Muscle layer of duodenum (tissue), 2 donors: ENCODE measurements at regions not wholly inside any gene's neighbourhood (a gene's known extent, or its start where the extent isn't known, plus 50 kb on each side); places are given as distances from the start of the nearest gene placed in this dataset.
"Not testable (repeated sequence)": the region's sequence is repeated elsewhere in the genome, so short reads cannot be mapped to it uniquely, and the experiment has no call there.

Experiments
- H3K27ac ChIP-seq: one replicate; pipeline ENCODE4 v1.7.0; 2013; ENCODE audit warnings: mild to moderate bottlenecking, low read length
- H3K27me3 ChIP-seq: one replicate; pipeline ENCODE4 v1.7.0; 2013; ENCODE audit warnings: low read depth, mild to moderate bottlenecking, control low read depth, low read length
- H3K36me3 ChIP-seq, 2 donors: one replicate each; pipeline ENCODE4 v1.7.0; 2013; ENCODE audit warnings: low read length in 2 of 2, control low read depth in 1 of 2, mild to moderate bottlenecking in 1 of 2; ENCODE audit not compliant: insufficient read depth in 2 of 2, control insufficient read depth in 1 of 2
- H3K4me1 ChIP-seq, 2 donors: one replicate each; pipeline ENCODE4 v1.7.0; 2013; ENCODE audit warnings: low read length in 2 of 2, mild to moderate bottlenecking in 2 of 2, control low read depth in 1 of 2, moderate library complexity in 1 of 2; ENCODE audit not compliant: insufficient read depth in 2 of 2, control insufficient read depth in 1 of 2
- H3K4me3 ChIP-seq, 2 donors: one replicate each; pipeline ENCODE4 v1.7.0; 2013; ENCODE audit warnings: low read length in 2 of 2, low read depth in 1 of 2, mild to moderate bottlenecking in 1 of 2
- H3K9me3 ChIP-seq, 2 donors: one replicate each; pipeline ENCODE4 v1.7.0; 2013; ENCODE audit warnings: low read length in 2 of 2, control low read depth in 1 of 2, mild to moderate bottlenecking in 1 of 2; ENCODE audit not compliant: control insufficient read depth in 1 of 2
- donor health status: healthy.

DNA sequence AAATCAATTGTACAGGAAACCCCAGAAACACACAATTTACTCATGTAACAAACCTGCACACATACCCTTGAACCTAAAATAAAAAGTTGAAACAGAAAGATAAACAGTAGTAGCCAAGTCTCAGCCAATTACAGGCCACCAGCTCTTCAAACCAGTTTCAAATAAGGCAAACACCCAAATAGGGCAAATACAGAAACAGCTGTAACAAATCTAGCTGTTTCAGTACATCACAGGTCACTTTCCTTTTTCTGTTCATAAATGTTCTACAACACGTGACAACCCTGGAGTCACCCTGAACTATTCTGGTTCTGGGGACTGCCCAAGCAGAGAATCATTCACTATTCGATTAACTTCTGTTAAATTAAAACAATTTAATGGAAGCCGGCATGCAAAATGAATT lies 329.0 kb downstream of the GJA1 start:
- H3K27me3 ChIP-seq = no peaks in the 10 kb centered on the region

DNA sequence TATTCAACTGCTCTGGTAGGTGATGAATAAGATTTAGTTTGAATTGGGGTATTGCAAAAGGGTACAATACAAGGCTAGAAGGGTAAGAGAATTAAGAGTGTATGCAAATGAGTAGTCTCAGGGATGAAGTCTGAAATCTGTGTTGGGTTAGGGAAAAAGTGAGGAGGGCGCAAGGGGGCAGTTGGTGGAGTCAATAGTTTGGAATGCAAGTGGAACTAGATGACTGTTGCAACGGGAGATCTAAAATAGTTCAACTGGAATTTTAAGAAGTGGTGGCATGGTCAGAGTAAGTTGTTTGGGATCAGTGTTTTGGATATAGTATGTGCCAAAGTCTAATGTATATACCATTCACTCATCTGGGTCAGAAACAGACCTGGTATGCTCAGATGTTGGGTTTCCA lies 329.6 kb downstream of the GJA1 start:
- Histone ChIP-seq H3K27ac (no peak overlapping the region), H3K36me3 (no peaks in the 10 kb centered on the region), H3K27me3 (no peaks in the 10 kb centered on the region), H3K9me3 (no peaks in the 10 kb centered on the region), H3K4me3 (no peak overlapping the region), H3K4me1 (peaks cover 0 to 7% of the 10 kb centered on the region in 2 donors)

More for the DNA sequence above, 329.0 kb downstream of the GJA1 start:
- Histone ChIP-seq H3K9me3 (no peaks in the 10 kb centered on the region), H3K4me3 (no peak overlapping the region), H3K4me1 (peaks cover 0 to 7% of the 10 kb centered on the region in 2 donors), H3K36me3 (no peaks in the 10 kb centered on the region), H3K27ac (no peak overlapping the region)

DNA sequence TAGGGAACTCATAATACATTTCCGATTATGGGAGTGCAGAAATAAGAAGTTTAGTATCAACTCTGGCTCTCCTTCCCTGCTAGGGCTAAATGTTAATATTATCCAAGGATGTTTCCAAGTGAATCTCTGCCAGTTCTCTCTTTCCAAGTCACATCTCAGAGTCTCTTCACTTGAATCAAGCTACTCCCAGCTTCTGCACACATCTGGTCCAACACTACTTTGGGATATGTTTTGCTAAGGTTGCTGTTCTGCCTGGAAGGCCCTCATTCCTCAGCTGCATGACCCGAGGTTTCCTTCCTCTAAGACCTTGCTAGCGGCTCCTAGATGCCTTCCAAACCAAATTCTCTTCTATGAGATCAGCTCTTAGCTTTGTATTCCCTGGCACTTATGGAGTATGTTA lies 331.8 kb downstream of the GJA1 start:
- Histone ChIP-seq H3K9me3 (no peaks in the 10 kb centered on the region), H3K4me1 (peaks cover 0 to 7% of the 10 kb centered on the region in 2 donors), H3K27me3 (no peaks in the 10 kb centered on the region), H3K4me3 (no peak overlapping the region), H3K27ac (no peak overlapping the region), H3K36me3 (no peaks in the 10 kb centered on the region)

DNA sequence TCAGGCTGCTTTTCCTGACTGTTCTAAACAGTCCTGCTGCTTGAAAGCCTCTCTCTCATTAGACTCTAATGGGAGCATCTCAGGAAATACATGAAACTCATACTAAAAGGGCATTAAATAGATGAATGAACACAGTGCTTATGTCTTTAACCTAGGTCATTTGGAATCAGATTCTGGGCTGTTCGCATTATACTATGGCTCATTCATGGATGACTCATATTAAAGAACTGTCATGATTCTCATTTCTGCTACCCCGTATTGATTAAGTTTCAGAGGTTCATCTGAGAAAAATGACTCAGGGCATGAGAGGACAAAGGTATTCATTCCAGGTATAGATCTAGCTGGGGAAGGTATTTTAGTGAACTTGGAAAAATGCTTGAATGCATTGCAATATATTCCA lies 335.5 kb downstream of the GJA1 start:
- Histone ChIP-seq H3K27me3 (no peaks in the 10 kb centered on the region), H3K4me1 (peaks cover 0 to 7% of the 10 kb centered on the region in 2 donors), H3K9me3 (no peaks in the 10 kb centered on the region), H3K27ac (no peak overlapping the region), H3K36me3 (no peaks in the 10 kb centered on the region), H3K4me3 (no peak overlapping the region)

DNA sequence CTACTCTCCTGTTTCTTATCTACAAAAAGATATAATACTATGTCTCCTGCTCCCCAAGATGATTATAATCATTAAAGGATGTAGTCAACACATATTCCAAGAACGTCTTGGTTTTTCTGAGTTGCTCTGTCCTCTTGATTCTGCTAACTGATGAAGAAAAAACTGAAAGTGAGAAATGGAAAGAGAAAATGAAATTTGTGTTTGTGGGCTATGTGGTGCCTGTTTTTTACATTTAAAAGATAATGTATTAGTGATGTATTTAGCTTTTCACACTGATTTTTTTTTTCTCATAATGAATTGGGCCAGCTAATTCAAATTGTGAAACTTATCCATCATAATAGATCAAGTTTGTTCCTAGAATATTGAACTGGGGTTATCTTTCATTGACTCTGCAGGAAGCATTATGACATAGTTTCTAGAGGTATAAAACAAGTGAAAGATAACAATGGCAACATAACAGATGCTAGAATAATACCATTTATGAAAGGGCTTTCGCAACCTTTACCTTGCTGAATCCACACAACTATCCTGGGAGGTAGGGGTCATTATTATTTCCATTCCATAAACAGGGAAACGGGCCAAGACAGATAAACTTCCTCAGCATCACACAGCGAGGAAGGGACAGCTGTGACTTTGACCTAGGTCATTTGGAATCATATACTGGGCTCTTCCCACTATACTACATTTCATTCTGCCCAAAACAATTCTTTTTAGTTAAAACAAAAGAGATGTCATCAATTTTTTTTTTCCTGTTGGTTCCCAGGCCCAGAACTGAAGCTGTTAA lies 336.7 kb downstream of the GJA1 start:
- Histone ChIP-seq H3K36me3 (no peaks in the 10 kb centered on the region), H3K4me3 (no peak overlapping the region), H3K9me3 (no peaks in the 10 kb centered on the region), H3K27me3 (no peaks in the 10 kb centered on the region), H3K27ac (no peak overlapping the region), H3K4me1 (peaks cover 0 to 4% of the 10 kb centered on the region in 2 donors)

DNA sequence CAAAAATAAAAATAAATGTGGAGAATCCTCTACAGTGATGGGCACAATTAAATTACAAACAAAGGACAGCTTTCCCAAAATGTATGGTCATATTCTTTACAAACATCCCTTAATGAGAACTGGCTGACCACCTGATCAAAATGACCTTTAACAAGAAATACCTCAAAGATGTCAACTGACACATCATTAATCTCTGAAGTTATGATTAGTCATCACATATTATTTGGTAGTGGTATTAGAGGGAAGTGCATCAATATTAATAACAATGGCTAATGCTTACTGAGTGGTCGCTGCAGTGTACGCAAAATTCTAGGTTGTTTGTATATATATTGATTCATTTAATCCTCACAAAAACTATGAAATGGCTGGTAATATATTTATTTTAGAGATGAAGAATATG lies 340.6 kb downstream of the GJA1 start:
- no peaks in the 10 kb centered on the region for H3K27me3 ChIP-seq
- H3K4me1 ChIP-seq = no peaks in the 10 kb centered on the region
- no peaks in the 10 kb centered on the region for H3K9me3 ChIP-seq
- no peaks in the 10 kb centered on the region for H3K36me3 ChIP-seq
- H3K4me3 ChIP-seq = no peak overlapping the region
- no peak overlapping the region for H3K27ac ChIP-seq

DNA sequence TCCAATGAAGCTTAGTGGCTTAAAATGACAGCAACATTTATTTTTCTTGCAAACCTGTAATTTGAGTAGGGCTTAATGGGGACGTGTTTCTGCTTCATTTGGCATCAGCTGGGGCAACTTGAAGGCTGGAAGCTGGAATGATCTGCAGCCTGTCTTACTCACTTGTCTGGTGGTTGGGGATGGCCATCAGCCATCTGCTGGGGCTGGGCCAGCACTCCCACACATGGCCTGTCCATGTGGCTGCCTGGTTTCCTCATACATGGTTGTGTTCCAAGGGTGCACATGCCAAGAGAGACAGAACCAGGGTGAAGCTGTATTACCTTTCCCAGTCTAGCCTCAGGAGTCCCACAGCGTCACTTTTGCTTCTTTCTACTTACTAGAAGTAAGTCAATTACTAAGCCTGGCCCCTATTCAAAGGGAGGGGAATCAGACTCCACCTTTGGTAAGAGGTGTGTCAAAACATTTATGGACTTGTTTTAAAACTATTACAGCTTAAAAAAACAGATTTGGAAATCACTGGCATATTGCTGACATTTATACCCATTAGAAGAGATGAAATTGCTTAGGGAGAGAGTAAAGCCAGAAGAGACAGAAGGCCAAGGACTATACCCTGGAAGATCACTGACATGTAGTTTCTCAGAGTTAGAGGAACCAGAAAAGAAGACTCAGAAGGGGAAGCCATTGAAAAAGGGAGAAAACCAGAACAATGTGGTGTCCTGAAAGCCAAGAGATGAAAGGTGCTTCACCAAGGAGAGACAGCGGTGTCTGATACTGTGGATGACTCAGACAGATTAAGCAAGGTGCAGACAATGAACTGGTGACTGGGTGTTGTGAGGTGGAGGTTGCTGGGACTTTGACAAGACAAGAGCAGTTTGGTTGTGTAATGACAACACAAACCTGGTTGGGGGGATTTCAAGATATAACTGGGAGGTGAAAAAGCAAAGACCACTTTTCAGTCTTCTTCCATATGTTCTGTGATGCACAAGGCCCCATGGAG lies 345.2 kb downstream of the GJA1 start:
- H3K4me1 ChIP-seq = no peaks in the 10 kb centered on the region
- H3K27me3 ChIP-seq = no peaks in the 10 kb centered on the region
- no peak overlapping the region for H3K27ac ChIP-seq
- no peak overlapping the region for H3K4me3 ChIP-seq
- H3K9me3 ChIP-seq = no peaks in the 10 kb centered on the region
- H3K36me3 ChIP-seq = no peaks in the 10 kb centered on the region

DNA sequence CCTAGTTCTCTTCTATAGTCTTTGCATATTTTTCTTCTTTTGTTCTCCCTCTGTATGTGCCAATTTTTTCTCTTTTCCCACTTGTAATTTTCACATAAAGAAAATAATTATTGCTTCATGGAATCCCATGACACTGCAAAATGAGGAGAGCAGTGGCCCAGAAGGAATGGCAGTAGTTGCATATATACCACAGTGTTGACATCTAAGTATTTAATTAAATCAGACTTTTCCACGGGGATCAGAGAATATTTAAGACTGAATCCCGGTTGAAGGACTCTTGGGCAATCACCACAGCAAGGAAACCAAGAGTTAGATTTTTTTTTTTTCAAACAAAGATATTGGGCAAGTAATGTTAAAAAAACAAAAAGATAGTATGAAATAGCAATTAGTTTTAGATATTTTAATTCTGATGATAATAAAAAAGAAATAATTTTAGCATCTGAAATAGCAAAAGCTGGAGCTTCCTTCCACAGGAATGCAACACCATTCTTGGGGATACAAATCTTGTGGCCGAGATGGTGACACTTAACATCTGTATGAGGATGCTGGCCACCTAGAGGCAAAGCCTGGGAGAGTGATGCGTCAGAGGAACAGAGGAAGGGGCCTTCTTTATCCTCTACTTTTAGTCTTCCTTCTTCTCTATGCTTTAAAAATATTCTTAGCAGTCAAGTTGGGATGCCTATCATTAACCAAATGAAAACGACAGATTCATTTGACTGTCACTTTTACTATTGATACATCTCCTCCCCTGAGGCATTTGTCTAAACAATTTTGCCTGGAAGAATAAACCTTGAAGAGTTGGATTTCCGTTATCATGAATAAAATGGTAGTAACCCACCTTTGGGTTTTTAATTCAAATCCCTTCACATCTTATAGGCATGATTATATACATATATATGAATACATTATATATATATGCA lies 356.2 kb downstream of the GJA1 start:
- no peaks in the 10 kb centered on the region for H3K27me3 ChIP-seq
- H3K4me3 ChIP-seq = no peak overlapping the region
- no peaks in the 10 kb centered on the region for H3K36me3 ChIP-seq
- H3K4me1 ChIP-seq = no peaks in the 10 kb centered on the region
- H3K27ac ChIP-seq = no peak overlapping the region
- H3K9me3 ChIP-seq = no peaks in the 10 kb centered on the region

DNA sequence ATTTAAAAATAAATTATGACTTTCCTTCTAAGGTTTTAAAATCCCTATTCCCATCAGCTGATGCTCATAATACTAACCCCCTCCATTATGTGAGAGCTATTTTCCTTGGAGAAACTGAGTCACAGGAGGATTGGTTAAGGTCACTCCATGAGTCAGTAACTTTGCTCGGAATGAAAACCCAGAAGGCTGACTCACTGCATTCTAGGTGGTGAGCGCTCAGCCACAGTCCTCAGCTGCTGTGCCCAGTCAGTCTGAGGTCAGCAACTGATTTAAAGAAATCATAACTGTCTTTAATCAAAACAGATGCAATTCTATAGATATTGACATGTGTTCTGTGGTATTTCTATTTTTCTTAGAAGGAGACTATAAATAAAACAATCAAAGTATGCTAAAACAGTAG lies 359.2 kb downstream of the GJA1 start:
- Histone ChIP-seq H3K9me3 (no peaks in the 10 kb centered on the region), H3K4me3 (no peak overlapping the region), H3K4me1 (no peaks in the 10 kb centered on the region), H3K27ac (no peak overlapping the region), H3K27me3 (no peaks in the 10 kb centered on the region), H3K36me3 (no peaks in the 10 kb centered on the region)

DNA sequence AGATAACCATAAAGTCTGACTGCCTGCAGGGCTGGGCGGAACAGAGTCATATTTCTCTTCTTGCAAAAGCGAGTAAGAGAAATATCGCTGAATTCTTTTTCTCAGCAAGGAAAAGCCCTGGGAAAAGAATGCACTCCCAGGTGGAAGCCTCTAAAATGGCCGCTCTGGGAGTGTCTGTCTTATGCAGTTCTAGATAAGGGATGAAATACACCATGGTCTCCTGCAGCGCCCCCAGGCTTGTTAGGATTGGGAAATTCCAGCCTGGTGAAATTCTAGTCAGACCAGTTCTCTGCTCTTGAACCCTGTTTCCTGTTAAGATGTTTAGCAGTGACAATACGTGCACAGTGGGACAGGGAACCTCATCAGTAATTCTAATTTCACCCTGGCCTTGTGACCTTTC lies 362.2 kb downstream of the GJA1 start:
- not testable (repeated sequence) for H3K27me3 ChIP-seq, H3K27ac ChIP-seq, H3K36me3 ChIP-seq, H3K4me3 ChIP-seq, H3K4me1 ChIP-seq
- peaks cover 0 to 11% of the 10 kb centered on the region in 2 donors for H3K9me3 ChIP-seq

DNA sequence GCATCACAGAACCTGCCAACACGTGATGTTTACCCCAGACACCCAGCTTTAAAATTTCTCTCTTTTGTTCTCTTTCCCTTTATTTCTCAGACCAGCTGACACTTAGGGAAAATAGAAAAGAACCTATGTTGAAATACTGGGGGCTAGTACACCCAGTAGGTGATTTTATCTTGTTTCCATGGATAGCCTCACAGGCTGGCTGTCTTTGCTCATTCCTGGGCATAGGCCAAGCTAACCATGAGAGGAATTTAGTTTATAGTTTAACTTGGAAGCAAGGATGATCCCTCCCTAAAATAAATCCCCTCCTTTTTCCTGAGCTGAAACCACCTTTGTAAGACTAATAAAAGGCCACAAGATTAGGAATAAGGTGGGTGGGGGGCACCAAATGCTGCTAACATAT lies 362.7 kb downstream of the GJA1 start:
- H3K9me3 ChIP-seq = peaks cover 0 to 11% of the 10 kb centered on the region in 2 donors
- not testable (repeated sequence) for H3K27ac ChIP-seq, H3K4me3 ChIP-seq, H3K36me3 ChIP-seq, H3K4me1 ChIP-seq, H3K27me3 ChIP-seq
